ENCODE measurements at regions not wholly inside any gene's neighbourhood (a gene's known extent, or its start where the extent isn't known, plus 50 kb on each side); places are given as distances from the start of the nearest gene placed in this dataset.

DNA sequence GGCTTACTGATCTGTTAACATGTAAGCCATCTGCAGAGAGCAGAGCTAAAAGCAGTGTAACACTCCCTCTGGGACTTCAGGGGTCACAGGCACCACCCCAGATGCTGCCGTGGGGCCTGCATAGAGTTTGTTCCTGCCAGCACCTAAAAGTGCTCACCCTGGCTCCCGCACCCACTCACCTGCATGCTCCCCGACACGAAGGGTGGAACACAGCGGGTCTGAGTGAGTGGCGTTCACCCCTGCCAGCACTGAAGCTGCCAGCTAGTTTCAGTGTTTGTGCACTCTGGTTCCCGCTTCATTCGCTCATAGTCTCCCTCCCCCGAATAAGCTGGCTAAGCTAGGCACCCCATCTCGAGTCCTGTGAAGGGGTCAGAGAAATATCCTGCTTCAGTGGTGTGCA lies 1681.0 kb downstream of the NCAM2 start:
- H3K9me3 ChIP-seq (ENCODE audit: control insufficient read depth, insufficient read depth, low read length): peaks cover 18% of the 10 kb centered on the region
- no peaks in the 10 kb centered on the region for H3K27me3 ChIP-seq (ENCODE audit: control insufficient read depth, insufficient read depth, low read length)
- H3K27ac ChIP-seq (ENCODE audit: low read depth, low read length): no peak overlapping the region
- CTCF ChIA-PET: no interaction called here
- TF ChIP-seq, protein P1, sequence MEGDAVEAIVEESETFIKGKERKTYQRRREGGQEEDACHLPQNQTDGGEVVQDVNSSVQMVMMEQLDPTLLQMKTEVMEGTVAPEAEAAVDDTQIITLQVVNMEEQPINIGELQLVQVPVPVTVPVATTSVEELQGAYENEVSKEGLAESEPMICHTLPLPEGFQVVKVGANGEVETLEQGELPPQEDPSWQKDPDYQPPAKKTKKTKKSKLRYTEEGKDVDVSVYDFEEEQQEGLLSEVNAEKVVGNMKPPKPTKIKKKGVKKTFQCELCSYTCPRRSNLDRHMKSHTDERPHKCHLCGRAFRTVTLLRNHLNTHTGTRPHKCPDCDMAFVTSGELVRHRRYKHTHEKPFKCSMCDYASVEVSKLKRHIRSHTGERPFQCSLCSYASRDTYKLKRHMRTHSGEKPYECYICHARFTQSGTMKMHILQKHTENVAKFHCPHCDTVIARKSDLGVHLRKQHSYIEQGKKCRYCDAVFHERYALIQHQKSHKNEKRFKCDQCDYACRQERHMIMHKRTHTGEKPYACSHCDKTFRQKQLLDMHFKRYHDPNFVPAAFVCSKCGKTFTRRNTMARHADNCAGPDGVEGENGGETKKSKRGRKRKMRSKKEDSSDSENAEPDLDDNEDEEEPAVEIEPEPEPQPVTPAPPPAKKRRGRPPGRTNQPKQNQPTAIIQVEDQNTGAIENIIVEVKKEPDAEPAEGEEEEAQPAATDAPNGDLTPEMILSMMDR (IDR thresholded peaks at IDR 0.05; ENCODE audit: low read depth, low read length): no peak
- POLR2A ChIA-PET: no interaction called here
- no peak for DNase-seq (ENCODE audit: low read depth, low spot score)
- no peak overlapping the region for H3K4me3 ChIP-seq (ENCODE audit: low read depth, low read length)

DNA sequence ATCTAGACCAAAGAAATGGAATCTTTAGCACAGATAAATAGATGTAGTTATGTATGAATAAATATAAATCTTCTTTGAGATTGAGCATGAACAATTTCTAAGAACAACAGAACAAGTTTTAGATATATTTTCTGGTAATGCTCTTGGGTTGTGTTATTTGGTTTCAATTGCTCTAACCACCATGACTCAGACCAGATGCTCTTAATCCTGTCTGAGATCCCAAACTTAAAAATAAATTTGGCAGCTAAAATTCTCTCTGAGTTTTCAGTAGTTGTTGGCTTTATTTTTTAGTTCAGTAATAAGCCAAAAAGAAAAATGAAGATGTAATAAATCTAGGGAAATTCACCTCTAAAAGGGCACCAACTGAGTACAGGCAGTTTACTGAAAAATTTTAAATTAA lies 1693.4 kb downstream of the NCAM2 start:
- TF ChIP-seq, protein P1 (IDR thresholded peaks at IDR 0.05; ENCODE audit: low read depth, low read length): no peak

DNA sequence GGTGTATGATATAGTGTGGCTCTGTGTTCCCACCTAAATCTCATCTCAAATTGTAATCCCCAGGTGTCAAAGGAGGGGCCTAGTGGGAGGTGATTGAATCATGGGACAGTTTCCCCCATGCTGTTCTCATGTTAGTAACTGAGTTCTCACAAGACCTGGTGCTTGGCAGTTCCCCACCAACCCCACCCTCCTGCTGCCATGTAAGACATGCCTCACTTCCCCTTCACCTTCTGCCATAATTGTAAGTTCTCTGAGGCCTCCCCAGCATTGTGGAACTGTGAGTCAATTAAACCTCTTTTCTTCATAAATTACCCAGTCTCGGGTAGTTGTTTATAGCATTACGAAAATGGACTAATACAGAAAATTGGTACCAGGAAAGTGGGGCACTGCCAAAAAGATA lies 1705.3 kb downstream of the NCAM2 start:
- ChIA-PET POLR2A (no interaction called here), CTCF (no interaction called here)
- TF ChIP-seq, protein P1 (IDR thresholded peaks at IDR 0.05; ENCODE audit: low read depth, low read length): no peak
- H3K9me3 ChIP-seq (ENCODE audit: control insufficient read depth, insufficient read depth, low read length): peaks cover 3% of the 10 kb centered on the region
- H3K27me3 ChIP-seq (ENCODE audit: control insufficient read depth, insufficient read depth, low read length): no peaks in the 10 kb centered on the region
- no peak overlapping the region for H3K27ac ChIP-seq (ENCODE audit: low read depth, low read length)
- no peak overlapping the region for H3K4me3 ChIP-seq (ENCODE audit: low read depth, low read length)
- DNase-seq (ENCODE audit: low read depth, low spot score): no peak

More for the DNA sequence above, 1693.4 kb downstream of the NCAM2 start:
- no peak overlapping the region for H3K27ac ChIP-seq (ENCODE audit: low read depth, low read length)
- ChIA-PET CTCF (no interaction called here), POLR2A (no interaction called here)
- DNase-seq (ENCODE audit: low read depth, low spot score): no peak
- peaks cover 7% of the 10 kb centered on the region; the same call in 1 of the 2 replicates for H3K9me3 ChIP-seq (ENCODE audit: control insufficient read depth, insufficient read depth, low read length)
- no peaks in the 10 kb centered on the region for H3K27me3 ChIP-seq (ENCODE audit: control insufficient read depth, insufficient read depth, low read length)
- no peak overlapping the region for H3K4me3 ChIP-seq (ENCODE audit: low read depth, low read length)

DNA sequence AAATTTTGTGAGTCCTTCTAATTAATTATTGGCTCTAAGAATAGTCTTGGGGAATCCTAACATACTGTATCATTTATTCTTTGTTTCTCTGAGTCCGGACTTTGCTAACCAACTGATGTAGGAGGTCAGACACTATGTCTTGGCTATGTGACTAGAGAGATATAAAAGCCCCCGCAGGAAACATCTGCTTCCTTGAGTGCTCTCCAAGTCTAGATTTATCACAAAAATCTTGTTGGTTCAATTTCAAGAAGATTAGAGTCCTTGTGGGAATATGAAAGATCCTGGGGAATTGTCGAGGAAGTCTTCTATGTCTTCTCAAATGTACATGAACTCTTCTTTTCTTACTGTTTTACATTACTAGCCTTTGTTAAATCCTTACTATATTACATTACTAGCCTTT lies 1712.5 kb downstream of the NCAM2 start:
- CTCF ChIA-PET: no interaction called here
- H3K4me3 ChIP-seq (ENCODE audit: low read depth, low read length): no peak overlapping the region
- H3K9me3 ChIP-seq (ENCODE audit: control insufficient read depth, insufficient read depth, low read length): peaks cover 9% of the 10 kb centered on the region; the same call in 1 of the 2 replicates
- TF ChIP-seq, protein P1 (IDR thresholded peaks at IDR 0.05; ENCODE audit: low read depth, low read length): no peak
- H3K27me3 ChIP-seq (ENCODE audit: control insufficient read depth, insufficient read depth, low read length): no peaks in the 10 kb centered on the region
- no peak for DNase-seq (ENCODE audit: low read depth, low spot score)
- POLR2A ChIA-PET: no interaction called here
- H3K27ac ChIP-seq (ENCODE audit: low read depth, low read length): no peak overlapping the region

DNA sequence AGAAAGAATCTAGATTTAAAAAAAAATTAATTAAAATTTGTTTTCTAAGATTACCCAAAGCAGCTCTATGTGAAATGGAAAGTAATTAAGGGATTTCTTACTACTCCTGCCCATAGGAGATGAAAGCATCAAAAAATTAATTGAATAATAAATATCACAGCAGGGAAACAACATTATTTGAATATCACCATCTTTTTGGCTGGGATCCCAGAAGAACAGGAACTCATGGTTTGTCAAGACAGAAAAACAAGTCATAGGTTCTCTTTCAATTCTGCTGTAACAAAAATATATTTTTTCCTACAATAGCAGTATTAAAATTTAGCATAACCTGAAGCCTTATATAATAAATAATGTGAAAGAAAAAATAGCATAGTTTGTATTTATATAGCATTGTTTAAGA lies 1713.4 kb downstream of the NCAM2 start:
- TF ChIP-seq, protein P1 (IDR thresholded peaks at IDR 0.05; ENCODE audit: low read depth, low read length): no peak
- Histone ChIP-seq H3K27me3 (ENCODE audit: control insufficient read depth, insufficient read depth, low read length) (no peaks in the 10 kb centered on the region), H3K9me3 (ENCODE audit: control insufficient read depth, insufficient read depth, low read length) (peaks cover 10% of the 10 kb centered on the region), H3K27ac (ENCODE audit: low read depth, low read length) (no peak overlapping the region), H3K4me3 (ENCODE audit: low read depth, low read length) (no peak overlapping the region)
- POLR2A ChIA-PET: no interaction called here
- no peak for DNase-seq (ENCODE audit: low read depth, low spot score)
- CTCF ChIA-PET: no interaction called here

Data from AG04450 (cell line).